Activated CD4-positive, alpha-beta T cell treated with anti-CD3 and anti-CD28 coated beads, Interleukin-2, amount 50 U/mL, for 24 hours (primary cell): ENCODE measurements at regions not wholly inside any gene's neighbourhood (a gene's known extent, or its start where the extent isn't known, plus 50 kb on each side); places are given as distances from the start of the nearest gene placed in this dataset.

Source experiments
- DNase-seq, 2 donors: peaks; one replicate each; pipeline ENCODE4 v3.0.0-alpha.2; 2020; ENCODE audit warnings: low read depth in 1 of 2, low spot score in 1 of 2

DNA sequence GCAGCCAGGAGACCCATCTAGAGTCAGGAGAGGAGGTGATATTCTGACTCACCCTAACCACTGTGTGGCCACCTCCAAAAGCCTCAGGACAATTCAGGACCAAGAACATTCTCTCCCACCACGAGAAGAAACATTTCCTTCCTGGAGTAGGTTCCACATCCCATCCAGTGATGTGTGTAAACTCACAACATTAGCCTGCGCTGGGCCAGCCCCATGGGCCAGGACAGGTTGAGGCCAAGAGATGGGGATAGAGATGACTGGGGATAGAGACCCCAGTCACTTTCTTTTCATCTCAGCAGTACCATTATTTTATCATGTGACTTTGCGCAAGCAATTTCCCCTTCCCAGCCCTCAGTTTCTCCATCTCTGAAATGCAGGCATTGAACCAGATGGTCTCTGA lies 126.6 kb upstream of the PTPRT start:
- DNase-seq: no peak

DNA sequence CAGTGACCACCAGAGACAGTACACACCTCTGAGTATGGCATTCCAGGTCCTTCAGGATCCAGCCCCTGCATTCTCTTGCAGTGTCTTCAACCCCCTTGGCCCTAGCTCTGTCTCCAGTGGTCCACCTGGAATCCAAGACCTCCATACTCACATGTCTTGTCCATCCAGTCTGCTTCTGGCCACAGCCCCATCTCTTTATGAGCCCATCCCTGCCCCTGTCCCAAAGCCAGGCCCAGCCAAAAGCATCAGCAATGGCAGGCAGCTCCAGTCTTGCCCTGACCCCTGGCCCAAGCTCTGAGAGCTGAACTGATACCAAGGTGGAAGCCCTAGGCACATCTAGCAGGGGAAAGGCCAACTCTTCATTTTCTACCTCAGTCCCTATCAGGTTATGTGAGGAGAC lies 119.6 kb upstream of the PTPRT start:
- no peak for DNase-seq

DNA sequence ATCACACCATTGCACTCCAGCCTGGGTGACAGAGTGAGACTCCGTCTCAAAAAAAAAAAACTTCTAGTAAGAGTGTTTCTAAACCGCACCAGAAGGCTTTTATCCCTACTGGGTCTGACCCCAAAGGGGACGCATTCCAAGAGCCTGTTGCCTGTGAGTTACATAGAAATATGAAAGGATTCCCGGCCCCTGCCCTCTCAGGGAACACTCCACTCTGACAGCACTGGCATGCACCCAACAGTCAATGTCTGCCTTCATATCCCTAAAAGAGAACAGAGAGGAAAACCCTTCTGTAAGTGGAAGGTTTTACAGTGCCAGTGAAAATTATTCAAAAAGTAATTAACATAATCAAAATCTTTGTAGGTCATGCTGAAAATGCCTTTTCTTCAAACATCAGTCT lies 117.1 kb upstream of the PTPRT start:
- no peak for DNase-seq

DNA sequence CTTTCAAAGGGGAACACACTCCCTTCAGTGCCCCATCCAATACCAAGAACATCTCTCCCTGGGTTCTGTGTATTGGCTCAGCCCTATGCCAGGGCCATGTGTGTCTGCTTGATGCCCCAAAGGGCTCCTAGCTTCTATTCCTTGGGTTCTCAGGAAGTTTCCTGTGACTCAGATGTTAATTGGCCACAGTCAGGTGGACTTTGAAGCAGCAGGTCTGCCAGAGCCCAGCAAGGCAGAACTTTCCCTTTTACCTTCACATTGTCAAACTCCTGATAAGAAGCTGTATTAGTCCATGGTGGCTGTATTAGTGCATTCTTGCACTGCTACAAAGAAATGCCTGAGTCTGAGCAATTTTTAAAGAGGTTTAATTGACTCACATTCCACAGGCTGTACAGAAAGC lies 116.0 kb upstream of the PTPRT start:
- no peak for DNase-seq

DNA sequence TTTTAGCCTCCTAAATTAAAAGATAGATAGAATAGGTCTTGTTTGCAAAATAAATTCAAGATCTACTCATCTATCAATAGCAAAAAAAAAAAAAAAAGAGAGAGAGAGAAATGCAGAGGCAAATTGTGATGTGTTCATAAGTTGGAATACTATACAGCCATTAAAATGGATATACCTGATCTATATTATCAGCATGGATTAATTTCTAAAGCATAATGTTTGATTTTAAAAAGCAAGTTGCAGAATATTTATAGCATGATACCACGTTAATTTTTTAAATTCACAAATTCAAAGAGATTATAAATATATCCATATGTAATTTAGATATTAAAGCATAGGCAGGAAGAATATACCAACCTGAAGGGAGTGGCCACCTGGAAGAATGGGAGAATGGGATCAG lies 114.9 kb upstream of the PTPRT start:
- DNase-seq: no peak

DNA sequence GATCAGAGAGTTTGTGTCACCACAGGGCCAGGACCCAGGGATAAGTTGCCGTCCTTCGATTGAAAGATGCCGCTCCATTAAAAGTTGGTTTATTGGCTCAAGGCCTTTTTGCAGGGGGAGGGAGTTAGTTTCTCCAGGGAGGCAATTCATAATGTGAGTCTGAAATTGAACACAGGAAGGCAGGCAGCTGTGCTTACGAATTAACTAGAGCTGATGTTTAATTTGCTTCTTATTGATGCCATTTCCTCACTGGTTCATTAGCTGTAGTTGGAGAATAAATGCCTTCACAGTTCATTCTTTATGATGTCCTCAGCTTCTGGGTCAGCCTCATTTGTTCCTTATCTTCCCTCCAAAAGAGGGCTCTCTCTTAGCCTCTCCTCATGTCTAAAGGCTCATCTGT lies 113.2 kb upstream of the PTPRT start:
- DNase-seq: no peak

DNA sequence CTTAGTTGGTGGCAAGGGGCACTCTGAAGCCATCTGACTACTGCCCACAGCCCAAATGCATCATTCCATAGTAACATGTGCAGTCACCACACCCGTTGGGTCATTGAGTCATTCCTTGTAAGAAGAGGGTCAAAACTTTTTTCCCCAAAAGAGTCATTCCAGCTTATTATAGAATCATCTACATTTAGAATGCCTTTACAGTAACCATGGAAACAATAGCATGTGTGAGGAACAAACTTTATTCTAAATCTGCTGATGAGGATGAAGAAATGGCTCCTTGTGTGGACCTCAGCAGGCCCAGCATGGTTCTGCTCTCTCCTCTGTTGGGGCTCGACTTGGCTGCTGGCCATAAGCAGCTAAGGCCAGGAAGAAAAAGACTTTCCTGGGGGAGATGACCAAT lies 111.2 kb upstream of the PTPRT start:
- no peak for DNase-seq

DNA sequence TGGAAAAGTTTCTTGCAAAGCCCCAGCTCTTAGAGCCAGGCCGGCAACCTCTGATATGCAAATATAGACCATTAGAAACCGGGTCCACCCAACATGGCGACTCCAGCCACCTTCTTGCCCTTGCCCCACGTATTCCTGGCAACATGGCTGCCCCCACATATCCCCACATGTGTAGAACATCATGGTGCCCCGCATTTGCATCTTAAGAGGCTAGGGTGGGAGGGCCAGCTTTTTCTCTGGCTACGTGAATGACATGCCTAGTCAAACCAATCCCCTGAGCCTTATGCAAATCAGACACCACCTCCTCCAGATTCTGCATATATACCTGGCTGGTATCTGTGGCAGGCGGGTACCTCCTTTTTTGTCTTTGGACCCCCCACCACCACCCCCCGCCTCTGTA lies 106.1 kb upstream of the PTPRT start:
- no peak for DNase-seq

DNA sequence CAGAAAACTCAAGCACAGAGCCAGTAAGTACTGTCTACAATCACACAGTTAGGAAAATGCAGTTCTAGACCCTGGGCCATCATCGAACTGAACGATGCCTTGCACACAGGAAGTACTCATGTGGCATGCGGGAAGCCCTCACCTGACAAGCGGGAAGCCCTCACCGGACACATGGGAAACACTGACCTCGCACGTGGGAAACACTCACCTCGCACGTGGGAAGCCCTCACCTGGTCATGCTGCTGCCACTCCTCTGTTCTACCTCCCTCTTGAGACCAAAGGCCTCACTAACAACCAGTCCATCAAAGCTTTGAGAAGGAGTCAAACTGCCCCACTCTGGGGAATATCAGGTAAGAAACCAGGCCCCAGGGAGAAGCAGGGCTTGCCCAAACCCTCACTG lies 105.6 kb upstream of the PTPRT start:
- no peak for DNase-seq

DNA sequence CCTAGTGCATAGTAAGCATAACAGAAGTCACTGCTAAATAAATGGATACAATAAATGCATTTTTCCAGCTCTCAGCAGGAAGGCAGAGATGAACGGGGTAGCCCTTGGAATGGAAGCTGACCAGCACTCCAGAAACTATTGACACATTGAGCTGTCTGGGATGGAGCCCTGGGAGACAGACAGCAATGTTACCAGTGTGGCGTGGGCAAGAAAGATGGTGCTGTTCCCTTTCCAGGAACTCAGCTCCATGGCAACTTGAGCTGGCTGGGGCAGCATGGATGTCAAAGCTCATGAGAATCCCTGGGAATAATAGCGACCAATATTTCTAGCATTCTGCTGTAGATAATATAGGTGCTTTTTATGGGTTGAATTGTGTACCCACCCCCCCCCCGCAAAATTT lies 104.3 kb upstream of the PTPRT start:
- no peak for DNase-seq

DNA sequence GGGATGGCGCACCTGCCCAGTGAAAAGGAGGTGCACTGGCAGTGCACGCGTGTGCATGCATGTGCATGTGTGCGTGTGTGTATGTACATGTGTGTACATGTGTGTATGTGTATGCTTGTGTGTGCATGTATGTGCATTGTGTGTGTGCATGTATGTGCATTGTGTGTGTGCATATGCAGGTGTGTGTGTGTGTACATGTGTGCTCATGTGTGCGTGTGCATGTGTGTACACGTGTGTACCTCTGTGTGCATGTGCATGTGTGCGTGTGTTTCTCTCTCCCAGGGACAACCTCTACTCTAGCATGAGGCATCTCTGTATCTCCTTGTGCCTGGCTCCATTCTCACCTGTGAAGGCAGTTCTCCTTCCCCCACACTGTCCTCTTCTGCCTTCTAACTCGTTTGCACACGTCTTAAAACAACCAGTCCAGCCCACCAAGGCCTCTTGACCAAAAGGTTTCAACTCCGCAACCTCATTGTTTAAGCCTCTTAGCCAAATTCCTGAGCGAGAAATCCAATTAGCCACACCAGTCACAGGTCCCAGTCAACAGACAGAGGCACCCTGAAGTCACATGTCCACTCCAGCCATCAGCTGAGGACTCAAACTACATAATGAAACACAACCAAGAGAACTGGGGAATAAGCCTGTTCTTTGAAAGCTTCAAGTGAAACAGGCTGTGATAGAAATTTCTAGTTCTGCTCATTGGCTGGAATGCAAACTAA lies 103.5 kb upstream of the PTPRT start:
- DNase-seq: no peak

DNA sequence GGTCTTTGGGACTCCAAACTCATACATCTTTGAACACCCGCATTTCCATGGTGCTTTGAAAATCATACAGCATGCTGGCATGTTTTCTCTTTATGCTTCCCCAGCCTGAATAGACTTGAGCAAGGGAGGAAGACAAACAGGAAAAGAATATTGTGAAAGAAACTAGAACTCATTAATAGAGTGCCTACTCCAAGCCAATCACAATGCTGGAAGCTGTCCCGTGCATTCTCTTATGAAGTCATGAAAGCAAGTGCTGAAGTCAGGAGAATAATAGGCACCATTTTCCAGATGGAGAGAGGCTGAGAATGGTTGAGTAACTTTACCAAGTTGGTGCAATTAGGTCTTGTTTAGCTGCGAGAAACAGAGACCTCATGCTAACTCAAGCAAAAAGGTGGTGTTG lies 102.5 kb upstream of the PTPRT start:
- DNase-seq: no peak

DNA sequence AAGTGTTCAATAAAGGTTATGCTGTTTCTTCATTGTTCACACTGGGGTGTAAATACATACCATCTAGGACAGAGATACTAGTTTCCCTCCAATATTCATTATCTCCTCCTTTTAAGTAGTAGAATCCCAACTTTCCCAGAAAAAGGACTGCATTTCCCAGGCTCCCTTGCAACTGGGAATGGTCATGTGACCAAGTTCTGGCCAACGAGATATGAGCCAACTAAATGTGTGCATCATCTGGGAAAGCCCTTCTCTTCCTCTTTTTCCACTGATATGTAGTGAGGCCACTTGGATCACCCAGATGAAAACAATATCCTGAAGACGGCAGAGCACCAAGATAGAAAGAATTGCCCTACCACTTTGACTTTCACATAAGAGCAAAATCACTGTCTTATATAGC lies 97.9 kb upstream of the PTPRT start:
- no peak for DNase-seq

DNA sequence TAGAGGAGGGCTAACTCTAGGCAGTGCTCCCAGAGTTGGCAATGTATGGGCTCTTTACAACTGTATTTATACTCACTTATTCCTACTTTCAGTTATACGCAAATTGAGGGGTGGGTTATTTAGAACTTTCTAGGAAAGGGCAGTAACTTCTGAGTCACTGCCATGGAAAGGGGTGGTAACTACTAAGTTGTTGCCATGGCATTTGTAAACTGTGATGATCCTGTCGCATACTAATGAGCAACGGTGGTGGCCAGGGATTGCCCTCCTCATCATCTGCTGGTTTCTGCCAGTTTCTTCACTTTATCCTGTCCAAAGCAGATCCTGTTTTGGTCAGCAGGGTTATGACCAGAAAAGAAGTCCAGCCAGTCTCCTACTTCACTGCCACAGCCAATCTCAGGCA lies 95.5 kb upstream of the PTPRT start:
- DNase-seq: no peak

DNA sequence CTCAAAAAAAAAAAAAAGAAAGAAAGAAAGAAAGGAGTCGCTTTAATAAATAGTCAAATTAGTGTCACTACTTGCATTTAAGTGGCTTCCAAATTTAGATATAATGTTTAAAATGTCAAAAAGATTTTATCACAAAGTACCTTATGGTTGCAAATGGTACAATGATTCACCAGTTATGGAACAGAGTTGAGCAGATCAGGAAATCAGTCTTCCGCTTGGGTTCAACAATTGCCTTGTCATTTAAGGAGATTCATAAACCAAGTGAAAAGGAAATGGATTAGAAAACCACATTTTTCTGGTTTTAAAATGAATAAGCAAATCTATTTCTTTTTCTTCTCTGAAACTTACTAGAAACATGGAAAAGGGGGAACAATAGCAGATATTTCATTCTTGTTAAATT lies 94.8 kb upstream of the PTPRT start:
- no peak for DNase-seq

DNA sequence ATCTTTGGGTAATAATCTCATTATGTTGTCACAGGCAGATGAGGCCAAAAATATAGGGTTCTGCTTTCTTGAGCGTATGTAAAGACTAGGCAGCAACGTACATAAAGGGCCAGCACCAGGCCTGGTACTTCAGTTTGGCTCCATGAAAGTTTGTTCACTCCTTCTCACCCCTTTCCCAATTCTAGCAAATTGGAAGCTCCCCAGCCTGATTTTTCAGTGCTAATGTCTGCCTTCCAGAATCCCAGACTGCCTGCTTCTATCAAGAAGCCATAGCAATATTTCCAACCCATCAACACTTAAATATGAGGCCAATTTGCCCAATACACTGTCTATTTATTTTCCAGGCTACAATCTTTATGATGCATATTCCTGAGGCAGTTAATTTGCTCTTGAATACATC lies 93.4 kb upstream of the PTPRT start:
- no peak for DNase-seq

DNA sequence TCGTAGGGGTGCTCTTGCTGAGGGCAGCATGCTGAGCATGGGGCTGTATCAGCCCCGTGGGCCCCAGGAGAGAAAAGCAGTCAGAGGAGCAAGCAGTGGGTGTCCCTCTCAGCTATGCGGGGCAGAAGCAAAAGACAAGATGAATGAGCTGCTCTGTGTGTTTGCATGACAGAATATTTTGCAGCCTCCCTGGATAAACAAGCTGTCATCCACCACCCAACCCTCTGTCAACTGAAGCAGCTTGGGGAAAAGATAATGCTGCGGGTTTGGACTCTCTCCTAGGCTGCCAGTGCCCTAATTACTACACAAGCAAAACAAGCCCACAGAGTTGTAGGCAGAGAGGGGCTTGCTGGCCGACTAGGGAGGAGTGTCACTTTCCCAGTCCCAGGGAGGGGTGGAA lies 82.3 kb upstream of the PTPRT start:
- DNase-seq: no peak

DNA sequence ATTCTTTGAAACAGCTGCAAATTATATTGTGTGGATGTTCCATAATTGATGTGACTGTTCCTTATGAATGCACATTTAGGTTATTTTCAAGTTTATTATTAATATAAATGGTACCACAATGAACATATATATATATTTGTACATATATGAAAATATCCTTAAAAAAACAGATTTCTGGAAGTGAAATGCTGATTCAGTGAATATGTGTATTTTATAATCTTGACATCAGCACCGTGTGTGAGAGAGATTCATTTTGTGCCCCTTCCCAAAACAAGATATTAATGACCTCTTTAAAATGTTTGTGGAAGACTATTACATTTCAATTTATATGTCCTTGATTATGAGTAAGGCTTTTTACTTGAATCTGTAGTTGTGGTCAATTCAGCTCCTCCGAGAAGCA lies 75.7 kb upstream of the PTPRT start:
- DNase-seq: no peak

DNA sequence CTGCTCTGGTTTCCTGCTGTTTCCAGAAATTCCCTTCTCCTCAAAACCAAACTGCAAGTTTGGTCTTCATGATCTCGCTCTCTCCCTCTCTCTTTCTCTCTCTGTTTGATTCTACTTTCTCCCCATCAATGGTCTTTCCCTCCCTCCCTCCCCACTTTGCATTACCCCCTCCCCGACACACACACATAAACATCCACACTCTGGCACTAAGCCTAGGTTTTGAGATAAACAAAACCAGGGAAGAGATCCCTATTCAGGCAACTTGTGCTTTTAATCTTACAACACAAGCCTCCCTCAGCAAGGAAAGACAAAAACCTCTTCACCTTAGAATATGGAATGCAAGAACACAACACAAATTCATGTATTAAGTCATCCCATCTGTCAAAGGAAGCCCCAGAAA lies 73.5 kb upstream of the PTPRT start:
- DNase-seq: no peak

DNA sequence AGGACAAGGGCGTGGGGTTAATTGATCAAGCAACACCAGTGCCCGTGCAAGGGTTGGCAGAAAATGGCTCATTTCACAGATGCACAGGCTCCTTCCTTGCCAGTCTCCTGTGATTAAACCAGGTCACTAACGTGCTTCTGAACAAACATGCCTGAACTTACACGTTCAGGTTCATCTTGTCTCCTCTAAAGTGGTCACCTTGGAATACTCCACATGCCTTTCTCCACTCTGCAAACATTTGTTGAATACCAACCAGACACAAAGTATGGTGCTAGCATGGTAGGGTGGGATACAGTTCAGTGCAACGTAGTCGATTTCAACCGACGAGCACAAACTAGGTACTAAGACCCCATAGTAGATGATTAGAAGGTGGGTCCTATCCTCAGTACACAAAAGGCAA lies 72.6 kb upstream of the PTPRT start:
- DNase-seq: no peak

DNA sequence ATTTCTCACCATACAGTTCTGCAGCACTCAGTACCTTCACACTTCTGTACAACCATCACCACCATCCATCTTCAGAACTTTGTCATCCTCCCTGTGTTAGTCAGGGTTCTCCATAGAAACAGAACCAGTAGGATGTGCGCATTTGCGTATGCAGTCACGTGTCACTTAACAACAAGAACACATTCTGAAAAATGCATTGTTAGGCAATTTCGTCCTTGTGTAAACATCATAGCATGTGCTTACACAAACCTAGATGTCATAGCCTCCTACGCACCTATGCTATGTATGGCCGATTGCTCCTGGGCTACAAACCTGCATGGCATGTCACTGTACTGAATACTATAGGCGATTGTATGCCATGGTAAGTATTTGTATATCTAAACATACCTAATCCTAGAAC lies 66.2 kb upstream of the PTPRT start:
- no peak for DNase-seq

DNA sequence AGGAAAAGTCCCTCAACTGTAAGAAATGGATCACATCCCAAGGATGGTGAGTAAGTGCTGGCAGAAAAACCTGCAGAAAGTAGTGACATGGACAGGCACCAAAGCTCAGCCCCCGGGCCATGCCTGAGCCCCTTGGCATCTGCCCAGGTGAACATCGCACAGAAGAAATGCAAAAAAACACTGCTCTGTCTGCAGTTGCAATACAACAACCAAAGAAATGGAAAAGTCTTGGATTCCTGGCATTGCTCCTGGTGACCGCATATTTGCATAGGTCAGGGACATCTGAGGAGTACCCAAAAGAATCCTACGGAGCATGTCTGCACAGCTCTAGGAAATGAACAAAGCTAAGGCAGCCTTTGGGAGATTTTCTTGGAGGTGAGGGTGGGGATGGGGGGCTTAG lies 63.1 kb upstream of the PTPRT start:
- DNase-seq: no peak

DNA sequence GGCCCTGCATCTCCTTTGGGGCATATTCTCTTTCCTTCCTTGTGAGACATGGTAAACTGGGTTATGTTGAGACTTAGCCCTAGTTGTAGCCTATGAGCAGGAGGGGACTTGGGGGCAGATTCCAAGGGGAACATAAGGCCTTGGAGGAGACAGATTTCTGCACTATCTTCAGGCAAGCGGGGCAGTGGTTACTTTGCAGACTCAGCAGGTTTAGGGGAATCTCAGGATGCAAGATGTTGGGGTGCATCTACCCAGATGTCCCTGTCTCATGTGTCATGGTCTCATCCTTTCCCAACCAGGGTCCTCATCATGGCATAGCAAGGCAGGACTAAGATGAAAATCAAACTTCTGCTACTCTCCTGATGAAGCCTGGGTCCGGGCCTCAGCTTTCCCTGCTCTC lies 58.6 kb upstream of the PTPRT start:
- DNase-seq: no peak

DNA sequence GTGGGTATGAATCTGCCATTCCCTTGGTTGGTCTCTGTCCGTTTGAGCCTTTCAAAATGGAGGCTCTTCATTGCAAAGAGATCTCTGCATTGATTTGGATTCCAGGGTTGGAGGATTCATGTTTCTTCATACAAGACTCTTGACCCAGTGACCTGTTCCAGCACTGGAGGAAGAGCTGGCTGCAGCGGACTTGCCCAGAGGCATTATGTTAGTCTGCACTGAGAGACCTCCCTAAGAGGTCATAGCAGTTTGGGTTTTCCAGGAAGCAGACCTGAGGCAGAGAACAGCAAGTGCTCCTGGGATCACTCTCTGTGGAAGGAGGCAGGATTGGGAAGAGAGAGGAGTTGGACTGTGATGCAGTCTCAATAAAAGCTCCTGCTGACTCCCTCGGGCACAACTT lies 57.7 kb upstream of the PTPRT start:
- DNase-seq: no peak
